IMR-90 (cell line): ENCODE measurements at regions not wholly inside any gene's neighbourhood (a gene's known extent, or its start where the extent isn't known, plus 50 kb on each side); places are given as distances from the start of the nearest gene placed in this dataset.

ENCODE experiments used
- ATAC-seq: fragments of 200-7000 bp; cut with Tn5 transposase; 2 replicates; pipeline ENCODE4 v1.9.1; 2020; ENCODE audit warnings: low read depth, mild to moderate bottlenecking, moderate library complexity
- BruUV-seq: library from RNA; stranded (reverse); fragments of 400-500 nt; replicated peaks from 2 replicates; lab custom pipeline; 2021; lab: Mats Ljungman, UMichigan
- CTCF ChIA-PET: fragments of 300-600 bp; formaldehyde crosslinking; extraction: SDS; loops from one replicate; lab custom pipeline; 2021; ENCODE audit warnings: antibody characterized with exemption; lab: Yijun Ruan, JAX
- POLR2A ChIA-PET: fragments of 300-600 bp; sonication (Branson Sonifier 250); formaldehyde crosslinking; loops from one replicate; lab custom pipeline; 2022; ENCODE audit warnings: antibody characterized with exemption; ENCODE audit not compliant: unreplicated experiment; lab: Charles Lee
- DNase-seq: peaks from one replicate; pipeline ENCODE4 v3.0.0; 2013
- H2AFZ ChIP-seq: replicated peaks from 2 replicates; pipeline ENCODE3; 2013; ENCODE audit warnings: low read length, mild to moderate bottlenecking; ENCODE audit not compliant: poor library complexity
- H2AK5ac ChIP-seq: 2 replicates; pipeline ENCODE4 v1.6.1; 2013; ENCODE audit warnings: low read depth, low read length, inconsistent platforms
- H2AK9ac ChIP-seq: replicated peaks from 2 replicates; pipeline ENCODE3; 2013; ENCODE audit warnings: mild to moderate bottlenecking, low read depth, low read length, moderate library complexity; ENCODE audit not compliant: poor library complexity
- H2BK120ac ChIP-seq: 2 replicates; pipeline ENCODE4 v1.6.1; 2013; ENCODE audit warnings: low read depth, low read length, inconsistent platforms
- H2BK15ac ChIP-seq: 3 replicates; pipeline ENCODE4 v1.6.1; 2013; ENCODE audit warnings: low read depth, low read length, inconsistent platforms
- H2BK20ac ChIP-seq: 2 replicates; pipeline ENCODE4 v1.6.1; 2013; ENCODE audit warnings: low read depth, mild to moderate bottlenecking, inconsistent platforms, low read length, moderate library complexity
- H2BK5ac ChIP-seq: 2 replicates; pipeline ENCODE4 v1.6.1; 2013; ENCODE audit warnings: mild to moderate bottlenecking, low read depth, low read length, inconsistent platforms; ENCODE audit not compliant: poor library complexity, severe bottlenecking
- H3K14ac ChIP-seq: replicated peaks from 2 replicates; pipeline ENCODE4 v1.6.1; 2013; ENCODE audit warnings: low read depth, low read length, inconsistent platforms
- H3K18ac ChIP-seq: 2 replicates; pipeline ENCODE4 v1.6.1; 2013; ENCODE audit warnings: low read depth, low read length, control low read depth
- H3K23ac ChIP-seq: 2 replicates; pipeline ENCODE4 v1.6.1; 2013; ENCODE audit warnings: low read depth, low read length, inconsistent platforms
- H3K27ac ChIP-seq: 2 replicates; pipeline ENCODE4 v1.5.1; 2013; ENCODE audit warnings: mild to moderate bottlenecking, control low read depth, low read length; ENCODE audit not compliant: insufficient read depth
- H3K27me3 ChIP-seq: 2 replicates; pipeline ENCODE4 v1.6.1; 2013; ENCODE audit warnings: low read length; ENCODE audit not compliant: control insufficient read depth, insufficient read depth
- H3K36me3 ChIP-seq: 2 replicates; pipeline ENCODE4 v1.6.1; 2013; ENCODE audit warnings: low read length, mixed read lengths; ENCODE audit not compliant: control insufficient read depth, insufficient read depth
- H3K4ac ChIP-seq: 2 replicates; pipeline ENCODE4 v1.6.1; 2013; ENCODE audit warnings: low read depth, low read length, inconsistent platforms
- H3K4me1 ChIP-seq: 2 replicates; pipeline ENCODE4 v1.6.1; 2013; ENCODE audit warnings: low read length, mixed read lengths; ENCODE audit not compliant: control insufficient read depth, insufficient read depth
- H3K4me2 ChIP-seq: 2 replicates; pipeline ENCODE4 v1.6.1; 2013; ENCODE audit warnings: low read depth, mild to moderate bottlenecking, control low read depth, low read length, moderate library complexity
- H3K4me3 ChIP-seq: 2 replicates; pipeline ENCODE4 v1.5.1; 2013; ENCODE audit warnings: low read depth, mild to moderate bottlenecking, control low read depth, low read length, moderate library complexity; ENCODE audit not compliant: insufficient read depth
- H3K56ac ChIP-seq: 2 replicates; pipeline ENCODE4 v1.6.1; 2013; ENCODE audit warnings: low read length, inconsistent platforms; ENCODE audit not compliant: insufficient read depth; ENCODE audit errors: extremely low read depth
- H3K79me1 ChIP-seq, 2 experiments: 2 replicates each; pipeline ENCODE4 v1.6.1; 2013; ENCODE audit warnings: low read length in 2 of 2, inconsistent platforms in 1 of 2, low read depth in 1 of 2
- H3K9ac ChIP-seq: 2 replicates; pipeline ENCODE4 v1.6.1; 2013; ENCODE audit warnings: low read depth, low read length, control low read depth
- H3K9me1 ChIP-seq: 2 replicates; pipeline ENCODE4 v1.6.1; 2013; ENCODE audit warnings: low read length, inconsistent platforms; ENCODE audit not compliant: insufficient read depth
- H3K9me3 ChIP-seq: 2 replicates; pipeline ENCODE4 v1.6.1; 2013; ENCODE audit warnings: low read length; ENCODE audit not compliant: control insufficient read depth, insufficient read depth
- H4K20me1 ChIP-seq: 2 replicates; pipeline ENCODE4 v1.6.1; 2013; ENCODE audit warnings: low read length, inconsistent platforms; ENCODE audit not compliant: insufficient read depth
- H4K5ac ChIP-seq: 2 replicates; pipeline ENCODE4 v1.6.1; 2013; ENCODE audit warnings: mild to moderate bottlenecking, low read depth, low read length, control low read depth
- H4K8ac ChIP-seq, 2 experiments: 2 replicates each; pipeline ENCODE4 v1.6.1; 2013; ENCODE audit warnings: low read depth in 2 of 2, low read length in 2 of 2, control low read depth in 1 of 2, inconsistent platforms in 1 of 2
- H4K91ac ChIP-seq: 2 replicates; pipeline ENCODE4 v1.6.1; 2013; ENCODE audit warnings: low read depth, low read length, inconsistent platforms; ENCODE audit not compliant: insufficient read depth
- MAFK ChIP-seq: IDR thresholded peaks from 2 replicates; pipeline ENCODE4 v1.6.1; 2012; ENCODE audit warnings: low read depth, low read length, improper control_type of control experiment
- USF2 ChIP-seq: fragments of 150-350 bp; IDR thresholded peaks from 2 replicates; pipeline ENCODE4 v1.6.1; 2017; ENCODE audit warnings: mild to moderate bottlenecking, antibody characterized with exemption, low read length, low read depth
- WGBS, 2 experiments: methylation state at CpG; one replicate each; pipeline versions ENCODE4 v1.1.5 to v1.1.7; 2013; ENCODE audit warnings: missing lambda C conversion rate in 2 of 2; ENCODE audit not compliant: insufficient read length in 1 of 2; ENCODE audit errors: extremely low coverage in 2 of 2; 5-methylcytosine and 5-hydroxymethylcytosine counted together
- dilution Hi-C: fragments of 300-500 bp; cut with HindIII; formaldehyde crosslinking; loops from one replicate; pipeline ENCODE4 v1.14.3; 2018; ENCODE audit warnings: low sequenced_read_pairs; ENCODE audit not compliant: unreplicated experiment
- in situ Hi-C: fragments of 300-500 bp; cut with MboI; formaldehyde crosslinking; loops from 3 replicates; pipeline ENCODE4 v1.14.3; 2019; ENCODE audit warnings: low sequenced_read_pairs, inconsistent platforms, mixed read lengths
- intact Hi-C: fragments of 100-400 bp; cut with micrococcal nuclease; formaldehyde crosslinking; loops from 2 replicates; pipeline ENCODE4 v1.10.0; 2022

- DNase-seq = peak; percentile 35
- H3K9ac ChIP-seq = no peak overlapping the region
Observed at GRCh38 chr6:121516331-121516730, 80.9 kb downstream of the GJA1 start.

More at GRCh38 chr6:121516331-121516730, 80.9 kb downstream of the GJA1 start:
- H3K4ac ChIP-seq = no peak overlapping the region; the same call in 1 of the 2 replicates
- no peak overlapping the region for H2AK5ac ChIP-seq
- H4K5ac ChIP-seq = no peak overlapping the region
- no peak overlapping the region for H2AFZ ChIP-seq
- peaks cover 5% of the 10 kb centered on the region; the same call in 1 of the 2 replicates for H3K4me1 ChIP-seq
- no TSS peak for BruUV-seq
- CTCF ChIA-PET = no interaction called here
- no peaks in the 10 kb centered on the region for H3K79me1 ChIP-seq
- no peak overlapping the region; the same call in 1 of the 2 replicates for H4K91ac ChIP-seq
- H3K9me3 ChIP-seq = no peaks in the 10 kb centered on the region
- no peaks in the 10 kb centered on the region for H3K36me3 ChIP-seq
- no peaks in the 10 kb centered on the region for H4K20me1 ChIP-seq
- H4K8ac ChIP-seq = no peak overlapping the region
- H3K23ac ChIP-seq = no peak overlapping the region
- no peak overlapping the region for H3K56ac ChIP-seq
- no peak overlapping the region for H3K4me2 ChIP-seq
- H3K4me3 ChIP-seq = no peak overlapping the region
- no peak overlapping the region for H2AK9ac ChIP-seq
- no peaks in the 10 kb centered on the region for H3K27me3 ChIP-seq
- no peak overlapping the region for H2BK120ac ChIP-seq
- no peak overlapping the region for H3K27ac ChIP-seq
- H3K9me1 ChIP-seq = peaks cover 3% of the 10 kb centered on the region; the same call in 1 of the 2 replicates
- H3K18ac ChIP-seq = no peak overlapping the region
- intact Hi-C loops (no loop called here), in situ Hi-C loops (no loop called here), dilution Hi-C loops (no loop called here)
- no CpG with 5 or more reads among the region's 6 CpGs for WGBS, 2 experiments
- ATAC-seq = no peak
- POLR2A ChIA-PET = no interaction called here
- H2BK15ac ChIP-seq = no peak overlapping the region; the same call in 2 of the 3 replicates
- H2BK5ac ChIP-seq = no peak overlapping the region
- no peak overlapping the region for H2BK20ac ChIP-seq
- TF ChIP-seq USF2 = no peak
- no peak for TF ChIP-seq MAFK
- H3K14ac ChIP-seq = no peak overlapping the region
